WERI-Rb-1 (cell line): ENCODE measurements at regions not wholly inside any gene's neighbourhood (a gene's known extent, or its start where the extent isn't known, plus 50 kb on each side); places are given as distances from the start of the nearest gene placed in this dataset.
A peak's percentile ranks its signal among the peaks of the same experiment; 100 is the strongest.

ENCODE experiments used
- DNase-seq: peaks from one replicate; pipeline ENCODE4 v3.0.0-alpha.2; 2020
- H3K27ac ChIP-seq: fragments of 250-450 bp; sonication (Bioruptor Pico); 2 replicates; pipeline ENCODE4 v1.5.1; 2020; ENCODE audit warnings: mild to moderate bottlenecking, moderate library complexity
- H3K27me3 ChIP-seq: fragments of 250-450 bp; sonication (Bioruptor Pico); 2 replicates; pipeline ENCODE4 v1.5.1; 2021; ENCODE audit warnings: mild to moderate bottlenecking, low read depth, moderate library complexity; ENCODE audit not compliant: insufficient read depth, severe bottlenecking
- H3K36me3 ChIP-seq: fragments of 250-450 bp; sonication (Bioruptor Pico); 2 replicates; pipeline ENCODE4 v1.5.1; 2020; ENCODE audit warnings: mild to moderate bottlenecking, moderate library complexity
- H3K4me3 ChIP-seq: 2 replicates; pipeline ENCODE4 v1.5.1; 2011; ENCODE audit warnings: low read depth, mild to moderate bottlenecking, control low read depth, low read length
- H3K9me3 ChIP-seq: fragments of 250-450 bp; sonication (Bioruptor Pico); 2 replicates; pipeline ENCODE4 v1.5.1; 2021; ENCODE audit warnings: mild to moderate bottlenecking, moderate library complexity; ENCODE audit not compliant: severe bottlenecking
- TF ChIP-seq, protein P1 (sequence below): IDR thresholded peaks from 2 replicates; pipeline ENCODE4 v1.5.1; 2011; ENCODE audit warnings: low read depth, mild to moderate bottlenecking, control low read depth, inconsistent platforms, low read length

DNA sequence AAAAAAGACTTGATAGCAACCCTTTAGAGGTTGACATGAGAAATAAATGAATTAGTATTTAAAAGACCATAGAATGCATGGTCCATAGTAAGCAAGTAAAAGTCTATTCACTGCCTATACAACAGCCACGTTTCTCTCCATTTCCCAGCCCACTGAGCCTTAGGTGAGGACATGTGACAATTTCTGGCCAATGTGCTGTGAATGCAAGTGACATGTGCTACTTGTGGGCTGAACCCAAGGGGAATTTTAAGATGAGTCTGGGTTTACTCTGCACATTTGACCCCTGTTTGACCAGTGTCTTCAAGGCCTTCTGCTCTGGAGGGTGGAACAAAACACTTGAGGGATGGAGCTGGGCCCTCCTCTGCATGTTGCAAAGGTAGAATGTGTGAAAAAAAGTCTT lies 384.4 kb upstream of the KLF6 start:
- Histone ChIP-seq H3K4me3 (no peak overlapping the region), H3K27me3 (no peaks in the 10 kb centered on the region), H3K9me3 (no peaks in the 10 kb centered on the region), H3K36me3 (no peaks in the 10 kb centered on the region), H3K27ac (no peak overlapping the region)
- no peak for DNase-seq
- TF ChIP-seq, protein P1, sequence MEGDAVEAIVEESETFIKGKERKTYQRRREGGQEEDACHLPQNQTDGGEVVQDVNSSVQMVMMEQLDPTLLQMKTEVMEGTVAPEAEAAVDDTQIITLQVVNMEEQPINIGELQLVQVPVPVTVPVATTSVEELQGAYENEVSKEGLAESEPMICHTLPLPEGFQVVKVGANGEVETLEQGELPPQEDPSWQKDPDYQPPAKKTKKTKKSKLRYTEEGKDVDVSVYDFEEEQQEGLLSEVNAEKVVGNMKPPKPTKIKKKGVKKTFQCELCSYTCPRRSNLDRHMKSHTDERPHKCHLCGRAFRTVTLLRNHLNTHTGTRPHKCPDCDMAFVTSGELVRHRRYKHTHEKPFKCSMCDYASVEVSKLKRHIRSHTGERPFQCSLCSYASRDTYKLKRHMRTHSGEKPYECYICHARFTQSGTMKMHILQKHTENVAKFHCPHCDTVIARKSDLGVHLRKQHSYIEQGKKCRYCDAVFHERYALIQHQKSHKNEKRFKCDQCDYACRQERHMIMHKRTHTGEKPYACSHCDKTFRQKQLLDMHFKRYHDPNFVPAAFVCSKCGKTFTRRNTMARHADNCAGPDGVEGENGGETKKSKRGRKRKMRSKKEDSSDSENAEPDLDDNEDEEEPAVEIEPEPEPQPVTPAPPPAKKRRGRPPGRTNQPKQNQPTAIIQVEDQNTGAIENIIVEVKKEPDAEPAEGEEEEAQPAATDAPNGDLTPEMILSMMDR, result no peak

DNA sequence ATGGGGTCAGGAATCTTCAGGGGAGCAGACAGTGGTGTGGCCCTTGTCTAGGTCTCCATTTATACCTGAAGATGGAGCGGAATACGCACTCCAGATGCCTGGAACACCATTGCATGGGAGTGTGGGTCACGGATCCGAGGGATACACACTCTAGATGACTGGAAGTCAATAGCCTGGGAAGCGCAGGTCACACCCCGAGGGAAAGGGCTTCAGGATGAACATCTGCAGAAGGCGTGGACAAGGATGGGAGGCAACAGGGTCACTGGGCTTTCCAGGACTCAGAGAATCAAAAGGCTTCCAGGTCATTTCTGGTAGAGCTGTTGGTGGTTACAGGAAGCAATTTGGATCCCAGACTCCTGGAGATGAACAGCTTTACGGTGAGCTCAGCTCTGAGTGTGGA lies 382.2 kb upstream of the KLF6 start:
- DNase-seq, result no peak
- H3K27me3 ChIP-seq, result no peaks in the 10 kb centered on the region
- H3K36me3 ChIP-seq, result no peaks in the 10 kb centered on the region
- H3K9me3 ChIP-seq, result no peaks in the 10 kb centered on the region
- H3K27ac ChIP-seq, result no peak overlapping the region
- TF ChIP-seq, protein P1, result no peak
- H3K4me3 ChIP-seq, result no peak overlapping the region

DNA sequence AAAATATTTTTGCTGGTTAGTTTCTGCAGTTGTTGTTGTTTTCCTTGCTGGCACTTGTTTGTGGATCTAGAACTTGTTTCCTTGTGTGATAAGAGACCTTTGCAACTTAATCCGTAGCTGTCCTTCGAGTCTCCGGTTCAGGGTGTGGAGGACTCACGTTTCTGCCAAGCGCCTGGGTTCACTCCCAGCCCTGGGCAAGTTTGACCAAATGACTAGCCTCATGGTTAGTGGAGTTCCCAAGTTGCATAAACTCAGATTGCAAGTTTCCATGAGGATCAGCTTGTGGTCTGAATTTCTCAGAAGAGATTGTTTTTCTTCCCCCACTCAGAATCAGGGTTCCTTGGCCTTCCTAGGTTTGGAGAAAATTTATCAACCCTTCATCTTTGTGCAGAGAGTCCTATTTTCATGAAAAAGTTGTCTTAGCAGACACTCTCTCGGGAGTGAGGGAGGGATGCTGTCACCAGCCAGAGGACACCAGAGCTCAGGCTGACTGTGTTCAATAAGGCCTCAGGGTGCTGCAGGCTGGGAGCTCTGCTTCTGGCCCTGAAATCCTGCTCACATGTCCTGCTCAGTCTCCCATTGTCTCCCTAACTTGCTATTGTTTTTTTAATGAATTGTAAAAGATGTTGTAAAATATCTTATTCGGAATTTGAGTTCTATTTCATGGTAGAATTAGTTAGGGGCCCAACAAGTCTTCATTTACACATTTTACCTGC lies 377.7 kb upstream of the KLF6 start:
- Histone ChIP-seq H3K36me3 (no peaks in the 10 kb centered on the region), H3K27me3 (no peaks in the 10 kb centered on the region), H3K27ac (no peak overlapping the region), H3K4me3 (no peak overlapping the region), H3K9me3 (no peaks in the 10 kb centered on the region)
- TF ChIP-seq, protein P1, result no peak
- DNase-seq, result no peak

DNA sequence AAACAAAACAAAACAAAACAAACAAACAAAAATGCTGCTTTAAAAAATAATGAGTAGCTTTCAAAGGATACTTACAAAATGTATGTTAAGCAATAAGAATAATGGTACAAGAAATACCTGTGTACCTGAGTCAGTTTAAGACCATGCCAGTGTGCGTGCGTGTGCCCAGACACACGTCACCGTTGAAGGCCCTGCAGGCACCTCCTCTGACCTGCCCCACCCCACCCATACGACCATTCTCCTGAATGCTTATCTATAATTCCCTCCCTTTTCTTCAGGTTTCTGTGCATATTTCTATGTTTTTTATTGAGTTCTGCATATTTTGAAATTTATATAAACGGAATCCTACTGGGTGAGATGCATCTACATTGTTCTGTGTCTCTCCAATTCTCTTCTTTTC lies 374.2 kb upstream of the KLF6 start:
- no peak overlapping the region for H3K27ac ChIP-seq
- H3K36me3 ChIP-seq, result no peaks in the 10 kb centered on the region
- H3K4me3 ChIP-seq, result no peak overlapping the region
- H3K27me3 ChIP-seq, result no peaks in the 10 kb centered on the region
- H3K9me3 ChIP-seq, result no peaks in the 10 kb centered on the region
- DNase-seq, result no peak
- TF ChIP-seq, protein P1, result no peak

DNA sequence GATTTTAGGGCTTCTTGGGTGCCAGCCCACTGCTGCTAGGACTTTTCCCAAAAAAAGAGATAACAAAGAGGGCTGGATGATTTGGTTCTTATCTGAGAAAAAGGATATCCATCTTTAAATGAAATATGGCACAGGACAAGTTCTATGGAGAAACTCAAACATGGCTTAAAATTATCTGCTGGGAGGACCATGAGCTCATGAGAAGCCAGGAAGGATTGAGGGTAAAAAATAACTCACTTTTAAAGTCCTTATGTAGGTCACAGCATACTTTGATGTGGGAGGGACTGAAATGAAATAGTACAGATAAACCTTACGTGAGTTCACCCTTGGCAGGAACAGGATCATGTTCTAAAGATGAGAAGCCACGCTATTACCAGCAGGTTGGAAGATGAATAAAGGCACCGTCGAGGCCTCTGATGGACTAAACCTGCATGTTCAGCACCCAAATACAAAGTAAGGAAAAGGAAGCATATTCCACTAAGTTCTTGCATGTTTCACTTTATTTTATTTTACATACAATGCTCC lies 369.2 kb upstream of the KLF6 start:
- no peaks in the 10 kb centered on the region for H3K36me3 ChIP-seq
- no peaks in the 10 kb centered on the region for H3K9me3 ChIP-seq
- no peak for DNase-seq
- TF ChIP-seq, protein P1, result no peak
- no peak overlapping the region for H3K27ac ChIP-seq
- H3K27me3 ChIP-seq, result no peaks in the 10 kb centered on the region
- H3K4me3 ChIP-seq, result no peak overlapping the region

DNA sequence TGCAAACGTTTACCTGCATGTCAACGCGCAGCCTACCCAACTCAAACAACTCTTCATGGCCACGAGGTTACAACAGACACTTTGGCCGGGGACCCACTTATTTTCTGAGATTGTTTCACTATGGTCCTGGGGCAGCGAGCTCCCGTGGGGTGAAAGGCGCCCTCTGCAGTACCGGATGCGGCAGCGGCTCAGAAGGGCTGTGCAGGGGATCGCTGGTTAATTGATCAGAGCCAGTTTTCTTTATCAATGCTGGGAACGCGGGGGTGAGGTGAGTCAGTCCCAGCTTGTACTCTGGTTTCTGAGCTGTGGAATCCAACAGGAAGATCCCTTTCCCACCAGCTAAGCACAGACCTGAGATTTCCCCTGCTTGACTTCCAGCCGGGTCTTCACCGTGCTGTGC lies 366.5 kb upstream of the KLF6 start:
- H3K27me3 ChIP-seq, result no peaks in the 10 kb centered on the region
- H3K4me3 ChIP-seq, result no peak overlapping the region
- no peaks in the 10 kb centered on the region for H3K36me3 ChIP-seq
- no peaks in the 10 kb centered on the region for H3K9me3 ChIP-seq
- TF ChIP-seq, protein P1, result peak; percentile 33; the same call in 1 of the 2 replicates
- DNase-seq, result peak; percentile 17
- H3K27ac ChIP-seq, result no peak overlapping the region
